Mammary epithelial cell (primary cell): ENCODE measurements at regions not wholly inside any gene's neighbourhood (a gene's known extent, or its start where the extent isn't known, plus 50 kb on each side); places are given as distances from the start of the nearest gene placed in this dataset.

Experiments used
- EZH2 ChIP-seq: IDR thresholded peaks from 2 replicates; pipeline ENCODE4 v1.6.1; 2012; ENCODE audit warnings: low read length, inconsistent platforms, borderline replicate concordance
- TF ChIP-seq, protein P1 (sequence below), 2 donors: IDR thresholded peaks in 1 of 2; conservative IDR thresholded peaks in 1 of 2; 2 replicates each; pipeline ENCODE4 v1.5.1; 2011 to 2012; ENCODE audit warnings: inconsistent platforms in 2 of 2, low read length in 2 of 2, mild to moderate bottlenecking in 2 of 2, control low read depth in 1 of 2, low read depth in 1 of 2; ENCODE audit not compliant: insufficient read depth in 1 of 2; ENCODE audit errors: extremely low read depth in 1 of 2

GRCh38 chr6:133827766-133828165 lies 61.1 kb upstream of the TCF21 start:
- TF ChIP-seq, protein P1, sequence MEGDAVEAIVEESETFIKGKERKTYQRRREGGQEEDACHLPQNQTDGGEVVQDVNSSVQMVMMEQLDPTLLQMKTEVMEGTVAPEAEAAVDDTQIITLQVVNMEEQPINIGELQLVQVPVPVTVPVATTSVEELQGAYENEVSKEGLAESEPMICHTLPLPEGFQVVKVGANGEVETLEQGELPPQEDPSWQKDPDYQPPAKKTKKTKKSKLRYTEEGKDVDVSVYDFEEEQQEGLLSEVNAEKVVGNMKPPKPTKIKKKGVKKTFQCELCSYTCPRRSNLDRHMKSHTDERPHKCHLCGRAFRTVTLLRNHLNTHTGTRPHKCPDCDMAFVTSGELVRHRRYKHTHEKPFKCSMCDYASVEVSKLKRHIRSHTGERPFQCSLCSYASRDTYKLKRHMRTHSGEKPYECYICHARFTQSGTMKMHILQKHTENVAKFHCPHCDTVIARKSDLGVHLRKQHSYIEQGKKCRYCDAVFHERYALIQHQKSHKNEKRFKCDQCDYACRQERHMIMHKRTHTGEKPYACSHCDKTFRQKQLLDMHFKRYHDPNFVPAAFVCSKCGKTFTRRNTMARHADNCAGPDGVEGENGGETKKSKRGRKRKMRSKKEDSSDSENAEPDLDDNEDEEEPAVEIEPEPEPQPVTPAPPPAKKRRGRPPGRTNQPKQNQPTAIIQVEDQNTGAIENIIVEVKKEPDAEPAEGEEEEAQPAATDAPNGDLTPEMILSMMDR (conservative IDR thresholded peaks at IDR 0.05 in 1 of 2, IDR thresholded peaks at IDR 0.05 in 1 of 2; ENCODE audit: extremely low read depth in 1 of 2, insufficient read depth in 1 of 2, low read depth in 1 of 2, low read length in 2 of 2): no peak
- no peak for TF ChIP-seq EZH2
